UCSD-AML1 (cell line): ENCODE measurements at regions not wholly inside any gene's neighbourhood (a gene's known extent, or its start where the extent isn't known, plus 50 kb on each side); places are given as distances from the start of the nearest gene placed in this dataset.
"Not testable (repeated sequence)": the region's sequence is repeated elsewhere in the genome, so short reads cannot be mapped to it uniquely, and the experiment has no call there.

Source experiments
- DNase-seq: peaks from one replicate; lab custom pipeline; 2025; ENCODE audit not compliant: unreplicated experiment; lab: John Stamatoyannopoulos, UW

DNA sequence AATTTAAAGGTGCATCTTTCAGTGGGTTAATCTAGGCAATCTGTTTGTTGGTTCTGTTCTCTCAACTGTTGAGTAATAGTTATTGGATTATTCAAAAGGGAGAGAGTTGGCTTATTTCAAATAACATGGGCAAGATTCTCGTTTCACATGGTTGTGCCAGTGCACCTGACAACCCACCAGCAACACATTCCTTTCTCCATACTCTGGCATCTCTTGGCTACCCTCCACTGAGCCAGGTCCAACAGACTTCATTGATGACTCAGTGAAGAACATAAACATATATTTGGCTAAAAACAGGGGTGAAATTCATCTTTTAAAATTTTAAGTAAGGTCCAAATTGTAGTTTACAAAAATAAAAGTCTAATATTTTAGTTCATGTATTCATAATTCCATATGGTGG, 967.2 kb downstream of the RPA4 start:
- no peak for DNase-seq

- no peak for DNase-seq
Observed at GRCh38 chrX:97854086-97854485, 970.4 kb downstream of the RPA4 start.

DNA sequence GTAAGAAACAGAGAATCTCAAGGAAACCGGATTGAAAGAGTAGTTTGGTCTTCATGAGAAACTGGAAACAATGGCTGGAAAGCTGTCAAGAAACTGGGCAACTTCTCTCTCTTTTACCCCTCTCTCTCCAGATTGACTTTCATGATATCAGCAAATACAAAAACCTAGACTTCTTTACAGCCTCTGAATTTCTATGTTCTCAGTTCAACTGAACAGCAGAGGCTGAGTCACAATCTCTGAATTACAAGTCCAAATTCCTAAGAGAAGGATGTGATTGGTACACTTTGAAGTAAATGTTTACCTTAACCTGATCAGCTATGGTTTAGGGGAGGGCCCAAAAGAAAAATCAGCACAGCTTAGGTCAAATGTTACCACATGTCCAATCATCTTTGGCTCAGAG, 974.9 kb downstream of the RPA4 start:
- DNase-seq: no peak

GRCh38 chrX:97860226-97860625, 976.5 kb downstream of the RPA4 start:
- DNase-seq: no peak

DNA sequence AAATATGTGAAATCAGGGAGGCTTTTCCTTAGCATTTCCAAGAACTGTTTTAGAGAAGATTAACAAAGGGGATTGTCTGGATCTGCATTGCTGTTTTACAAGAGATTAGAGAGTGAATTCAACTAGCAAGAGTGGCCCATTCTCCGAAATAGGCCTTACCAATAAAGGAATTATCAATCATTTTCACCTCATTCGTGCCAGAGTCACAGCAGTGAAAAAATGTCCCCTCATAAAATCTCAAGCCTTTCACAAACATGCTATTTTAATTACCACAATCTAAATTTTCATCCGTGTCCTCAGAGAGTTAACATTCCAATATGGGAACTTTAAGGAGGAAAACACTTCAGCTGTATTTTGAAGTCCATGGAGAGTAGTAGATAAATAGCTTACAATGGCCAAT, 979.6 kb downstream of the RPA4 start:
- no peak for DNase-seq

DNA sequence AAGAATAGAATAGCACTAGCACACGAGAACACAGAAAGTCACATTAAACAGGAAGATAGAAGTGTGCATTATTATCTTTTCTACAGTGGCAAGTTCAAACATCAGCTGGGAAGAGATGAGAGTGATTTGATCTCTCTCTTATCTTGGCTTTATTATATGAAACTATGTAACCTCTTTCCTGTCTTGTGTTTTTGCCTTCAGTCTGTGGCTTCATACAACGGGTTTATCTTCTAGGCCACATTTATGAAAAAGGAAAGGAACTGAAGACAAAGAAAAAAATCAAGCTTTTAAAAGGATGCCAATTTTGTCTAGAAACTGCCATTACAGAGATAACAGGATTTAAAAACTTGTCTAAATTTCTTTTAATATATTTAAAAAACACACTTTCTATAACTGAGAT, 983.6 kb downstream of the RPA4 start:
- no peak for DNase-seq

DNA sequence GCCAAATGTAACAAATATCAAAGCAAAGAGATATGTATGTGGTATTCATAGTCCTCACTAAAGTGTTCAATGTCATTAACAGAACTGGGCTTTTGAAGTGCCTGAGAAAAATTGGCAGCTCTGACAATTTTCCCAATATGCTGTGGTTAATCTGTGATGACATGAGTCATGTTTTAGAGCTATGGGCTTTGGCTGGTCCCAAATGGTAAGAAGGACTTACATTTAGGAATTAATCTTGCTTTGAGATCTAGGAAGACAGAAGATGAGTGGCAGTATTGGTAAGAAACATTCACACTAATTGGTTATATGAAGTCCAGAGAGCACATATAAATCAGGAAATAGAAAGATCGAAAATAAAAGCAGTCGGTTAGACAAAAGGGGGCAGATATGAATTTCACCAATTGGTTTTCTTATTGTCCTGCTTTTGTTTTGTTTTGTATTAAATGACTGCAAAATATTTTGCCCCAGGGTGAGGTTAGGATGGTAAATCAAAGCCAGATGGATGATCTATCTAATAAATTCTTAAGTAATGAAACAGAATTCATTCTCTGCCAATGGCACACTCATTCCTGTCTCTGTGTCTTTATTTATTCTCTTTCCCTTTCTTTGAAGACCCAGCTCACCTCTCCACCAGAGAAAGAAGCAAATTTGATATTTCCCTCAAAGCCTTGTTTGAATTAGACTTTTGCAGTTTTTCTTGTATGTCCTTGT, 993.1 kb downstream of the RPA4 start:
- no peak for DNase-seq

DNA sequence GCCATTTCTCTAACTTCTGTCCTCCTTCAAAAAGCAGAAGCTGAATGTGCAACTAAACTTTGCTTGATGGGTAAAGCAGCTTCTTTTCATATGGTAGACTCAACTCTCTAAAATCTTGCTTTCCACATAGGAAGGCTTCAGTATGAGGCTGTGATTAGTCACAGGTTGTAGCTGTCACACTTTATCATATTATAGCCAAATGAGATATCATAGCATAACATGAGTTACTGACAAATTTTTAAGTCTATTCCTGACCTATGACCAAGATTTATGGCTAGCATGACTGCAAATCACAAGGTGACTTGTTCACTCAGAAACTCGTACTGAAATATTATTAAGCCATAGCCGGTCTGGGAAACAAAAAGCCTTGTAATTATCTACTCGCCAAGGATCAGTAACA, 998.6 kb downstream of the RPA4 start:
- DNase-seq: no peak

DNA sequence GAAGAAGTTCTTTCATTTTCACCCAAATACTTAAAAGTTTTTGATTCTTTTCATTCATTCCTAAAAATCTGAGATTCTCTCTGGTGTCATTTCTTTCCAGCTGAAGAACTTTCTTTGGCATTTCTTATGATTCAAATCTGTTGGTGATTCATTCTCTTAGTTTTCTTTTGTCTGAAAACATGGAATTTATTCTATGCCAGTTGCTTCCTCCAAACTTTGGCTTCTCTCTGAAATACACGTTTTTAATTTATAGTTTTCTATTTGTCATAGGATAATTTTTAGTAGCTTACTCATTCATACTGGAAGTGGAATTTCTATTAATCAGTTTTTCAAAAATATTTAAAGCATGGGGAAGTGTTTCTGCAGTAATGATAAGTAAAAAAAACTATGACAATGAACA, 1012.0 kb downstream of the RPA4 start:
- DNase-seq: no peak

DNA sequence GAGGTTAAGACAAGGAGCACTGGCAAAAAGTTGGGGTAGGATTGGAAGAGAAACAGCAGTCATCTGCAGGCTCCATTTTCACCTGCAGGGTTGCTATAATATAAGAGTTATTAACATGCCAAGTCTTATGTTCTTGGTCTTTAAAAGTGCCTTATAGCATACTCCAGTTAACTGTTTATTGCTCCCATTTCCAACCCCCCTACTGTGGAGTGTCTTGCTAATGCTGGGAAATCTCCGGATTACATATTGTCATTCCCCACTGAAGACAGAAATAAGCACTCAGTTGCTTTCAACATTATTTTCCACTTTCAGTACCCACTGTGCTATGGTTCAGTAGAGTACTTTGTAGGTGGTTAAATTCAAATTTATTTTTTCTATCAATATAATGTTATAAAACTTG, 1014.3 kb downstream of the RPA4 start:
- DNase-seq: no peak

DNA sequence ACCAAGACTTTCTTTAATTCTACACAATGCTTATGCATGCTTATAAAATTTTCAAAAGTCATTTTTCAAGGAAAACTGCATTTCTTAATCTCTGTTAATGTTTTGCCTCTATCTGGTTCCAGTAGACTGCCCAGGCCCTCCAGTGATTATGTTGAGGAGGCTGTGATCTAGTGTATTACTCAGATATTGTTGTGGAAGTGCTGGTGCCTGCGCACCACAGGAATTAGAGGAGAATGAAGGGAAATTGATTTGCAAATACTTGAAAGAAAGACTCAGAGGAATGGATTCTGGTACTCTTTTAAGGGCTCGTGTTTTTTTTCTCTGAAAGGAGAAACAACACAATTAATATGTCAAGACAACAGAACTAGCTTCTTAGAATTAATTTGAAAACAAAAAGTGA, 1015.1 kb downstream of the RPA4 start:
- DNase-seq: no peak

- DNase-seq: no peak
Observed at GRCh38 chrX:97907791-97908190, 1024.1 kb downstream of the RPA4 start.

GRCh38 chrX:97909245-97909644, 1025.5 kb downstream of the RPA4 start:
- DNase-seq: no peak

DNA sequence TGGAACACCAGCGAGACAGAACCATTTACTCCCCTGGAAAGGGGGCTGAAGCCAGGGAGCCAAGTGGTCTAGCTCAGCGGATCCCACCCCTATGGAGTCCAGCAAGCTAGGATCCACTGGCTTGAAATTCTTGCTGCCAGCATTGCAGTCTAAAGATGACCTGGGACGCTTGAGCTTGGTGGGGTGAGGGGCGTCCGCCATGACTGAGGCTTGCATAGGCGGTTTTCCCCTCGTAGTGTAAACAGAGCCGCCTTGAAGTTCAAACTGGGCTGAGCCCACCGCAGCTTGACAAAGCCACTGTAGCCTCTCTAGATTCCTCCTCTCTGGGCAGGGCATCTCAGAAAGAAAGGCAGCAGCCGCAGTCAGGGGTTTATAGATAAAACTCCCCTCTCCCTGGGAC, 1031.7 kb downstream of the RPA4 start:
- DNase-seq: not testable (repeated sequence)

DNA sequence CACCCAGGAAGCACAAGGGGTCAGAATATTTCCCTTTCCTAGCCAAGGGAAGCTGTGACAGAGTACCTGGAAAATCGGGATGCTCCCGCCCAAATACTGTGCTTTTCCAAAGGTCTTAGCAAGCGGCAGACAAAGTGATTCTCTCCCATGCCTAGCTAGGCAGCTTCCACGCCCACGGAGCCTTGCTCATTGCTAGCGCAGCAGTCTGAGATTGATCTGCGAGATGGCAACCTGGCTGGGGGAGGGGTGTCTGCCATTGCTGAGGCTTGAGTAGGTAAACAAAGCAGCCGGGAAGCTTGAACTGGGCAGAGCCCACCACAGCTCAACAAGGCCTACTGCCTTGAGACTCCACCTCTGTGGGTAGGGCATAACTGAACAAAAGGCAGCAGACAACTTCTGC, 1037.5 kb downstream of the RPA4 start:
- DNase-seq: not testable (repeated sequence)

- DNase-seq: no peak
Observed at GRCh38 chrX:97931586-97931985, 1047.9 kb downstream of the RPA4 start.

DNA sequence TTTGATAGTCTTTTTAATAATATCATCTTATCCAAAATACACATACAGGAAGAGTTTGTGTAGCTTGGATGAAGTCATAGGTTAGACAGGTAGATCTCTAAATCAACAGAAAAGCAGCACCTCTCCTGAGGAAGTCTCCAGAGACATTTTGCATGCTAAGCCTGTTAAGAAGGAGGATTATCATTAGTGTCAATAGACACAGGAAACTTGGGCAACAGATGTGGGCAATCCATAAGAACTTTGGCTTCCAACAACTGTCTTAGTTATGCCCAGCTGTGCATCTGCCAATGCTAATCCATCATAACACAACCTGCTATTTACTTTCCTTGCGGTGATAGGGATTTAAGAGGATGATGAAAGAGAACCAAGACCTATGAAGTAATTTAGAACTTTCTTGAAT, 1052.6 kb downstream of the RPA4 start:
- no peak for DNase-seq

- no peak for DNase-seq
Observed at GRCh38 chrX:97938706-97939105, 1055.0 kb downstream of the RPA4 start.

GRCh38 chrX:97968376-97969163, 1084.9 kb downstream of the RPA4 start:
- no peak for DNase-seq

GRCh38 chrX:97984641-97985040, 1100.9 kb downstream of the RPA4 start:
- DNase-seq: no peak

DNA sequence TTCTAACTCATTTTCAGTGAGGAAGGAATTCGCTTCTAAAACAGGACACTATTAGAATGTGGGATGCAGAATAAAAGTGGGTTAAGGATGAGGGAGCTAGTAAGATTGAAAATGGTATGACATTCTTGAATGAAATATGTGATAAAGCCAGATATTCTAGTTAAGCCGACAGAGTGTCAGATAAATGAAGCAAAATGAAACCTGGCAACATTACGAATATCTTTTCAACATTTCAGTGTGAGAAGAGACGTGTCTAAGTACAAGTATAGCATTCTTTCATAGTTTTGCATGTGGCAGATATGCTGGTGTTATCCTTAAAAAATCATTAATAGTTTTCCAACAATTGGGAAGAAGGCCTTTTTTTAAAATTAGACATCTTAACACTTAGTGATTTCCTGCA, 1101.4 kb downstream of the RPA4 start:
- no peak for DNase-seq

DNA sequence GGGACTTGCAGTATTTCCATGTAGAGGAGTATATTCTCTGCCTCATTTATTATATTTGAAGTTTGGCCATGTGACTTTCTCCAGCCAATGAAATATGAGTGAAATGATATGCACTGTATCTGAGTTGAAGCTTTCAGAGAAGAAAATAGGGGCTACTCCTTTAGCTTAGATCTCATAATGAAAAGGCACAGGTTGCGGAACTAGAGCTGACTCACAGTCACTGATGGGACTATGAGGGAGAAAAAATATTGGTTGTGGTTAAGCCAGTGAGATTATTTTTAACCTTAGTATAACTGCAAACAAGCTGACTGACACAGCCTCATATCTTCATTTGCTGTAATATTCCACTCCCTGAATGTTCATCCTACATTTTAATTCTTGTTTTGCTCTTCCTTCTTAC, 1104.3 kb downstream of the RPA4 start:
- no peak for DNase-seq

GRCh38 chrX:97995834-97996233, 1112.1 kb downstream of the RPA4 start:
- no peak for DNase-seq
